IMR-90 (cell line): ENCODE measurements at regions not wholly inside any gene's neighbourhood (a gene's known extent, or its start where the extent isn't known, plus 50 kb on each side); places are given as distances from the start of the nearest gene placed in this dataset.

Experiments used
- ATAC-seq: fragments of 200-7000 bp; cut with Tn5 transposase; 2 replicates; pipeline ENCODE4 v1.9.1; 2020; ENCODE audit warnings: low read depth, mild to moderate bottlenecking, moderate library complexity
- BruUV-seq: library from RNA; stranded (reverse); fragments of 400-500 nt; replicated peaks from 2 replicates; lab custom pipeline; 2021; lab: Mats Ljungman, UMichigan
- CTCF ChIA-PET: fragments of 300-600 bp; formaldehyde crosslinking; extraction: SDS; loops from one replicate; lab custom pipeline; 2021; ENCODE audit warnings: antibody characterized with exemption; lab: Yijun Ruan, JAX
- POLR2A ChIA-PET: fragments of 300-600 bp; sonication (Branson Sonifier 250); formaldehyde crosslinking; loops from one replicate; lab custom pipeline; 2022; ENCODE audit warnings: antibody characterized with exemption; ENCODE audit not compliant: unreplicated experiment; lab: Charles Lee
- DNase-seq: peaks from one replicate; pipeline ENCODE4 v3.0.0; 2013
- H2AFZ ChIP-seq: replicated peaks from 2 replicates; pipeline ENCODE3; 2013; ENCODE audit warnings: low read length, mild to moderate bottlenecking; ENCODE audit not compliant: poor library complexity
- H2AK5ac ChIP-seq: 2 replicates; pipeline ENCODE4 v1.6.1; 2013; ENCODE audit warnings: low read depth, low read length, inconsistent platforms
- H2AK9ac ChIP-seq: replicated peaks from 2 replicates; pipeline ENCODE3; 2013; ENCODE audit warnings: mild to moderate bottlenecking, low read depth, low read length, moderate library complexity; ENCODE audit not compliant: poor library complexity
- H2BK120ac ChIP-seq: 2 replicates; pipeline ENCODE4 v1.6.1; 2013; ENCODE audit warnings: low read depth, low read length, inconsistent platforms
- H2BK15ac ChIP-seq: 3 replicates; pipeline ENCODE4 v1.6.1; 2013; ENCODE audit warnings: low read depth, low read length, inconsistent platforms
- H2BK20ac ChIP-seq: 2 replicates; pipeline ENCODE4 v1.6.1; 2013; ENCODE audit warnings: low read depth, mild to moderate bottlenecking, inconsistent platforms, low read length, moderate library complexity
- H2BK5ac ChIP-seq: 2 replicates; pipeline ENCODE4 v1.6.1; 2013; ENCODE audit warnings: mild to moderate bottlenecking, low read depth, low read length, inconsistent platforms; ENCODE audit not compliant: poor library complexity, severe bottlenecking
- H3K14ac ChIP-seq: replicated peaks from 2 replicates; pipeline ENCODE4 v1.6.1; 2013; ENCODE audit warnings: low read depth, low read length, inconsistent platforms
- H3K18ac ChIP-seq: 2 replicates; pipeline ENCODE4 v1.6.1; 2013; ENCODE audit warnings: low read depth, low read length, control low read depth
- H3K23ac ChIP-seq: 2 replicates; pipeline ENCODE4 v1.6.1; 2013; ENCODE audit warnings: low read depth, low read length, inconsistent platforms
- H3K27ac ChIP-seq: 2 replicates; pipeline ENCODE4 v1.5.1; 2013; ENCODE audit warnings: mild to moderate bottlenecking, control low read depth, low read length; ENCODE audit not compliant: insufficient read depth
- H3K27me3 ChIP-seq: 2 replicates; pipeline ENCODE4 v1.6.1; 2013; ENCODE audit warnings: low read length; ENCODE audit not compliant: control insufficient read depth, insufficient read depth
- H3K36me3 ChIP-seq: 2 replicates; pipeline ENCODE4 v1.6.1; 2013; ENCODE audit warnings: low read length, mixed read lengths; ENCODE audit not compliant: control insufficient read depth, insufficient read depth
- H3K4ac ChIP-seq: 2 replicates; pipeline ENCODE4 v1.6.1; 2013; ENCODE audit warnings: low read depth, low read length, inconsistent platforms
- H3K4me1 ChIP-seq: 2 replicates; pipeline ENCODE4 v1.6.1; 2013; ENCODE audit warnings: low read length, mixed read lengths; ENCODE audit not compliant: control insufficient read depth, insufficient read depth
- H3K4me2 ChIP-seq: 2 replicates; pipeline ENCODE4 v1.6.1; 2013; ENCODE audit warnings: low read depth, mild to moderate bottlenecking, control low read depth, low read length, moderate library complexity
- H3K4me3 ChIP-seq: 2 replicates; pipeline ENCODE4 v1.5.1; 2013; ENCODE audit warnings: low read depth, mild to moderate bottlenecking, control low read depth, low read length, moderate library complexity; ENCODE audit not compliant: insufficient read depth
- H3K56ac ChIP-seq: 2 replicates; pipeline ENCODE4 v1.6.1; 2013; ENCODE audit warnings: low read length, inconsistent platforms; ENCODE audit not compliant: insufficient read depth; ENCODE audit errors: extremely low read depth
- H3K79me1 ChIP-seq, 2 experiments: 2 replicates each; pipeline ENCODE4 v1.6.1; 2013; ENCODE audit warnings: low read length in 2 of 2, inconsistent platforms in 1 of 2, low read depth in 1 of 2
- H3K9ac ChIP-seq: 2 replicates; pipeline ENCODE4 v1.6.1; 2013; ENCODE audit warnings: low read depth, low read length, control low read depth
- H3K9me1 ChIP-seq: 2 replicates; pipeline ENCODE4 v1.6.1; 2013; ENCODE audit warnings: low read length, inconsistent platforms; ENCODE audit not compliant: insufficient read depth
- H3K9me3 ChIP-seq: 2 replicates; pipeline ENCODE4 v1.6.1; 2013; ENCODE audit warnings: low read length; ENCODE audit not compliant: control insufficient read depth, insufficient read depth
- H4K20me1 ChIP-seq: 2 replicates; pipeline ENCODE4 v1.6.1; 2013; ENCODE audit warnings: low read length, inconsistent platforms; ENCODE audit not compliant: insufficient read depth
- H4K5ac ChIP-seq: 2 replicates; pipeline ENCODE4 v1.6.1; 2013; ENCODE audit warnings: mild to moderate bottlenecking, low read depth, low read length, control low read depth
- H4K8ac ChIP-seq, 2 experiments: 2 replicates each; pipeline ENCODE4 v1.6.1; 2013; ENCODE audit warnings: low read depth in 2 of 2, low read length in 2 of 2, control low read depth in 1 of 2, inconsistent platforms in 1 of 2
- H4K91ac ChIP-seq: 2 replicates; pipeline ENCODE4 v1.6.1; 2013; ENCODE audit warnings: low read depth, low read length, inconsistent platforms; ENCODE audit not compliant: insufficient read depth
- BHLHE40 ChIP-seq: fragments of 150-350 bp; IDR thresholded peaks from 2 replicates; pipeline ENCODE4 v1.6.1; 2016; ENCODE audit warnings: mild to moderate bottlenecking, low read depth, low read length
- CTCF ChIP-seq: conservative IDR thresholded peaks from 2 replicates; pipeline ENCODE4 v1.5.1; 2012; ENCODE audit warnings: mild to moderate bottlenecking, low read depth, low read length, improper control_type of control experiment
- ELK1 ChIP-seq: fragments of 150-350 bp; IDR thresholded peaks from 2 replicates; pipeline ENCODE4 v1.6.1; 2016; ENCODE audit warnings: low read depth, mild to moderate bottlenecking, low read length, moderate library complexity, borderline replicate concordance
- WGBS, 2 experiments: methylation state at CpG; one replicate each; pipeline versions ENCODE4 v1.1.5 to v1.1.7; 2013; ENCODE audit warnings: missing lambda C conversion rate in 2 of 2; ENCODE audit not compliant: insufficient read length in 1 of 2; ENCODE audit errors: extremely low coverage in 2 of 2; 5-methylcytosine and 5-hydroxymethylcytosine counted together
- dilution Hi-C: fragments of 300-500 bp; cut with HindIII; formaldehyde crosslinking; loops from one replicate; pipeline ENCODE4 v1.14.3; 2018; ENCODE audit warnings: low sequenced_read_pairs; ENCODE audit not compliant: unreplicated experiment
- in situ Hi-C: fragments of 300-500 bp; cut with MboI; formaldehyde crosslinking; loops from 3 replicates; pipeline ENCODE4 v1.14.3; 2019; ENCODE audit warnings: low sequenced_read_pairs, inconsistent platforms, mixed read lengths
- intact Hi-C: fragments of 100-400 bp; cut with micrococcal nuclease; formaldehyde crosslinking; loops from 2 replicates; pipeline ENCODE4 v1.10.0; 2022

GRCh38 chr2:139367416-139367815 is 587.2 kb upstream of the NXPH2 start:
- Histone ChIP-seq H2BK20ac (no peak overlapping the region), H3K27me3 (no peaks in the 10 kb centered on the region), H4K5ac (no peak overlapping the region), H2BK120ac (no peak overlapping the region), H3K27ac (no peak overlapping the region), H4K20me1 (no peaks in the 10 kb centered on the region), H4K8ac (no peak overlapping the region), H3K23ac (no peak overlapping the region), H2BK5ac (no peak overlapping the region), H3K56ac (no peak overlapping the region), H3K14ac (no peak overlapping the region), H2AFZ (no peak overlapping the region), H2BK15ac (no peak overlapping the region), H3K79me1 (no peaks in the 10 kb centered on the region), H3K36me3 (no peaks in the 10 kb centered on the region), H3K4me1 (no peaks in the 10 kb centered on the region), H3K18ac (no peak overlapping the region), H2AK5ac (no peak overlapping the region), H3K9me1 (no peaks in the 10 kb centered on the region), H2AK9ac (no peak overlapping the region), H3K9me3 (peaks cover 10% of the 10 kb centered on the region), H3K4me3 (no peak overlapping the region), H3K9ac (no peak overlapping the region), H3K4me2 (no peak overlapping the region), H3K4ac (no peak overlapping the region), H4K91ac (no peak overlapping the region)
- BruUV-seq = no TSS peak
- no peak for DNase-seq
- no peak for ATAC-seq
- dilution Hi-C loops (no loop called here), in situ Hi-C loops (no loop called here), intact Hi-C loops (no loop called here)
- POLR2A ChIA-PET = no interaction called here
- CTCF ChIA-PET = no interaction called here
- no peak for TF ChIP-seq CTCF
- TF ChIP-seq BHLHE40 = no peak
- no peak for TF ChIP-seq ELK1
- WGBS, 2 experiments = no CpG with 5 or more reads among the region's 6 CpGs
